ENCODE measurements at regions not wholly inside any gene's neighbourhood (a gene's known extent, or its start where the extent isn't known, plus 50 kb on each side); places are given as distances from the start of the nearest gene placed in this dataset.

DNA sequence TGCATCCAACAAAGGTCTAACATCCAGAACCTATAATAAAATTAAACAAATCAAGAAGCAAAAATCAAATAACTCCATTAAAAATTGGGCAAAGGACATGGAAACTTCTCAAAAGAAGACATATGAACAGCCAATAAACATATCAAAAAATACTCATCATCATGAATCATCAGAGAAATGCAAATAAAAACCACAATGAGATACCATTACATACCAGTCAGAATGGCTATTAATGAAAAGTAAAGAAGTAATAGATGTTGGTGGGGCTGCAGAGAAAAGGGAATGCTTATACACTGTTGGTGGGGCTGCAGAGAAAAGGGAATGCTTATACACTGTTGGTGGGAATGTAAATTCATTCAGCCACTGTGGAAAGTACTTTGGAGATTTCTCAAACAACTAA lies 465.8 kb downstream of the ZIC3 start:
- H3K9me2 ChIP-seq (replicated peaks; ENCODE audit: insufficient read depth, low read length) = no peaks in the 10 kb centered on the region
- H3K27ac ChIP-seq (ENCODE audit: low read length) = no peak overlapping the region
- no peaks in the 10 kb centered on the region for H3K27me3 ChIP-seq (ENCODE audit: low read length)
- no peaks in the 10 kb centered on the region for H3K36me3 ChIP-seq (ENCODE audit: insufficient read depth, low read length)
- H3K4me2 ChIP-seq (ENCODE audit: low read depth, low read length, poor library complexity, severe bottlenecking) = no peak overlapping the region
- H3K9me3 ChIP-seq (ENCODE audit: low read length) = no peaks in the 10 kb centered on the region
- no peak for DNase-seq
- H3K4me3 ChIP-seq (ENCODE audit: low read length) = no peak overlapping the region
- H2AFZ ChIP-seq (ENCODE audit: low read length) = no peak overlapping the region
- H3K9ac ChIP-seq (ENCODE audit: low read length) = no peak overlapping the region
- H4K20me1 ChIP-seq (ENCODE audit: insufficient read depth, low read depth, low read length) = no peaks in the 10 kb centered on the region
- H3K4me1 ChIP-seq (ENCODE audit: low read length) = no peaks in the 10 kb centered on the region
- no peaks in the 10 kb centered on the region for H3K79me2 ChIP-seq (ENCODE audit: low read length)

DNA sequence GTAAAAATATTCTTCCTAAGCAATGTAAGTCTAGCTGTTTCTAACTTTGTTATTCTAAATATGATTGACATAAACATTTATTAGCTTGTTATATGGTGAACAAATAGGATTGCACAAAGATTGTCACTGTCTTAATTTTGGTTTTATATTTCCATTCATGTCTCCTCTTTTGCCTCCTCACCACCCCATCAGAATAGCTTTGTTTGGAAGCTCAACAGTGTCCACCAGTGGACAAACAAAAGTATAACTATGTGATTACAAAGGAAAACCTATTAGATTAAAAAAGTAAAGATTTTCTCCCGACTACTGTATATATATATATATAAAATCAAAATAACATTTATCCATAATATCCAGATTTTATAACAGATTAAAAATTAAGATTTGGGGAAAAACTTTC lies 468.2 kb downstream of the ZIC3 start:
- Histone ChIP-seq H3K9ac (ENCODE audit: low read length) (no peak overlapping the region), H3K79me2 (ENCODE audit: low read length) (no peaks in the 10 kb centered on the region), H3K4me1 (ENCODE audit: low read length) (no peaks in the 10 kb centered on the region), H3K27ac (ENCODE audit: low read length) (no peak overlapping the region), H3K4me2 (ENCODE audit: low read depth, low read length, poor library complexity, severe bottlenecking) (no peak overlapping the region), H3K9me3 (ENCODE audit: low read length) (0 out of 2 replicates have a peak, but pooled peaks cover 3% of the 10 kb centered on the region), H3K9me2 (replicated peaks; ENCODE audit: insufficient read depth, low read length) (no peaks in the 10 kb centered on the region), H3K4me3 (ENCODE audit: low read length) (no peak overlapping the region), H4K20me1 (ENCODE audit: insufficient read depth, low read depth, low read length) (no peaks in the 10 kb centered on the region), H3K36me3 (ENCODE audit: insufficient read depth, low read length) (no peaks in the 10 kb centered on the region), H2AFZ (ENCODE audit: low read length) (no peak overlapping the region), H3K27me3 (ENCODE audit: low read length) (no peaks in the 10 kb centered on the region)
- no peak for DNase-seq

DNA sequence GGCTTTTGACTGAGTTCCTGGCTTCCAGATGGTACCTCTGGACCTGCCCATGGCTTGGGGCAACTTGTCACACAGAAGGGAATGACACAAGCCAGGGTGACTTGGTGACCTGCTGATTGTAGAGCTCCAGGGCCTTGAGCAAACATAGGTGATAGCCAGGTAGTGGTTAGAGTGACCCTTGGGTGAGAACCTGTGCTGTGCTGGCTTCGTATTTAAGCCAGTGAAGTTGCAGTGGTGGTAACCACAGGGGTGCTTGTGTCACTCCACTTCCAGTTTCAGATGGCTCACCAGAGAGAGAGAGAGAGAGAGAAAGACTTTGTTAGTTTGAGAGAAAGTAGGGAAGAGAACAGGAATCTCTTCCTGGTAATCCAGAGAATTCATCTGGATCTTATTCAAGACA lies 471.6 kb downstream of the ZIC3 start:
- Histone ChIP-seq H4K20me1 (ENCODE audit: insufficient read depth, low read depth, low read length) (no peaks in the 10 kb centered on the region), H3K79me2 (ENCODE audit: low read length) (no peaks in the 10 kb centered on the region), H2AFZ (ENCODE audit: low read length) (no peak overlapping the region), H3K4me3 (ENCODE audit: low read length) (no peak overlapping the region), H3K9me3 (ENCODE audit: low read length) (peaks cover 7% of the 10 kb centered on the region), H3K4me2 (ENCODE audit: low read depth, low read length, poor library complexity, severe bottlenecking) (no peak overlapping the region), H3K9ac (ENCODE audit: low read length) (no peak overlapping the region), H3K4me1 (ENCODE audit: low read length) (no peaks in the 10 kb centered on the region), H3K27me3 (ENCODE audit: low read length) (no peaks in the 10 kb centered on the region), H3K27ac (ENCODE audit: low read length) (no peak overlapping the region), H3K36me3 (ENCODE audit: insufficient read depth, low read length) (no peaks in the 10 kb centered on the region), H3K9me2 (replicated peaks; ENCODE audit: insufficient read depth, low read length) (no peaks in the 10 kb centered on the region)
- no peak for DNase-seq

DNA sequence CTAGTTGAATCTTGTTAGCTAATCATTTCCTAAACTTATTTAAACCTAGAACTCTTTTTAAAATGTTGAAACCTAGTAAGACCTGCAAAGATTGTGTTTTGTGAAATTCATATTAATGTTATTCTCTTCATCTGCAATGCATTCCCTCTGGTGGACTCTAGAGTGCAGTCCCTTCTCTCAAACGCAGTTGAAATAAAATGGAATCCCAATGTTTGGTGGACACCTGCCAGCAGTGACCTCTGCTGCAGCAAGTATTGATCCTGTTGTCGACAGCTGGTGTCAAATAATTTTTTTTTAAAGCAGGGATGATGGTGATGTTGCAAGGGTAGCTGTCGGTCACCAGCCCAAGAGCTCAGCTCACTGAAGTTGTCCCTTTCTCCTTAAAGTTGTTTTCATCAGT lies 492.0 kb downstream of the ZIC3 start:
- peaks cover 4% of the 10 kb centered on the region for H3K9me3 ChIP-seq (ENCODE audit: low read length)

DNA sequence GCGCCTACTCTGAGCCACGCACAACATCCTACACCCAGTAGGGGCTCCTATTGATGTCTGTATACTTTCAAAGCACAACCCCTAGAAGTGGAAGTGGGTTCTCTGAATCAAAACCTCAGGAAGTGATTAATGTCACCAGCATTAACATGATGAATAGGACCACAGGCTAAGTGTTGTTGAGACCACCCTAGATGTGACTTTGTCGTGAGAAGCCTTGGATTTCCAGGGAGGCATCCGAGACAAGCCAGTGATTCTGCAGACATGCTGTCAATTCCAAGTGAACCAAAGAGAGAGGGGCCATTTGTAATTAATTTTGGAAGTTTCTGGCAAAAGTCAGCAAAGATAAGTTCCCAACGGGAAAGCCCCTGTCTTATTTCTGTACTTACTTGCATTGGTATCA lies 493.0 kb downstream of the ZIC3 start:
- Histone ChIP-seq H3K4me3 (ENCODE audit: low read length) (no peak overlapping the region), H3K36me3 (ENCODE audit: insufficient read depth, low read length) (no peaks in the 10 kb centered on the region), H3K79me2 (ENCODE audit: low read length) (no peaks in the 10 kb centered on the region), H3K4me1 (ENCODE audit: low read length) (no peaks in the 10 kb centered on the region), H3K4me2 (ENCODE audit: low read depth, low read length, poor library complexity, severe bottlenecking) (no peak overlapping the region), H3K9ac (ENCODE audit: low read length) (no peak overlapping the region), H3K9me2 (replicated peaks; ENCODE audit: insufficient read depth, low read length) (0 out of 2 replicates have a peak, but pooled peaks cover 5% of the 10 kb centered on the region), H2AFZ (ENCODE audit: low read length) (no peak overlapping the region), H3K27ac (ENCODE audit: low read length) (no peak overlapping the region), H4K20me1 (ENCODE audit: insufficient read depth, low read depth, low read length) (no peaks in the 10 kb centered on the region), H3K9me3 (ENCODE audit: low read length) (peaks cover 4% of the 10 kb centered on the region), H3K27me3 (ENCODE audit: low read length) (no peaks in the 10 kb centered on the region)
- no peak for DNase-seq

More for the DNA sequence above, 492.0 kb downstream of the ZIC3 start:
- H3K79me2 ChIP-seq (ENCODE audit: low read length) = no peaks in the 10 kb centered on the region
- no peaks in the 10 kb centered on the region for H3K4me1 ChIP-seq (ENCODE audit: low read length)
- H3K9me2 ChIP-seq (replicated peaks; ENCODE audit: insufficient read depth, low read length) = peaks cover 5% of the 10 kb centered on the region; the same call in 1 of the 2 replicates
- no peak overlapping the region for H2AFZ ChIP-seq (ENCODE audit: low read length)
- no peak overlapping the region for H3K4me3 ChIP-seq (ENCODE audit: low read length)
- no peaks in the 10 kb centered on the region for H3K36me3 ChIP-seq (ENCODE audit: insufficient read depth, low read length)
- no peak for DNase-seq
- H4K20me1 ChIP-seq (ENCODE audit: insufficient read depth, low read depth, low read length) = no peaks in the 10 kb centered on the region
- no peak overlapping the region for H3K9ac ChIP-seq (ENCODE audit: low read length)
- H3K27me3 ChIP-seq (ENCODE audit: low read length) = no peaks in the 10 kb centered on the region
- H3K4me2 ChIP-seq (ENCODE audit: low read depth, low read length, poor library complexity, severe bottlenecking) = no peak overlapping the region
- no peak overlapping the region for H3K27ac ChIP-seq (ENCODE audit: low read length)

DNA sequence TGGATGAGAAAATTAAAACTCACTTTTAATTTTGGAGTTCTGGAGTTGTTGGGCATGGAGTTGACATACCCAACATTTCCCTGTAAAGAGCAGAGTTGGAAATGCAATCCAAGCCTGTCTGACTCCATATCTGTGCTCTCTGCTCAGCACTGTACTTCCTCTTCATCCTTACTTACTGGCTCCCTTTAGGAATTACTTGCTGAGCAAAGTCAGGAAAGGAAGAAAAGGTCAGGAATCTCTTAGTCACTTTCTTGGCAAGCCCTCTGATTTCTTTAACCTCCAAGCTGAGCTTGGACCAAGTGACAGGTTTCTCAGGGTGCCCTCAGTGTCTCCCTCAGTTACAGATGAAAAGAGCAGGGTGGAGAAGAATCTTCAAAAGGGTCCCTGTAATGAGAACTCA lies 501.5 kb downstream of the ZIC3 start:
- Histone ChIP-seq H3K27ac (ENCODE audit: low read length) (no peak overlapping the region), H3K9ac (ENCODE audit: low read length) (no peak overlapping the region), H3K79me2 (ENCODE audit: low read length) (no peaks in the 10 kb centered on the region), H3K4me1 (ENCODE audit: low read length) (no peaks in the 10 kb centered on the region), H4K20me1 (ENCODE audit: insufficient read depth, low read depth, low read length) (no peaks in the 10 kb centered on the region), H3K9me2 (replicated peaks; ENCODE audit: insufficient read depth, low read length) (no peaks in the 10 kb centered on the region), H3K9me3 (ENCODE audit: low read length) (peaks cover 8% of the 10 kb centered on the region), H2AFZ (ENCODE audit: low read length) (no peak overlapping the region), H3K4me2 (ENCODE audit: low read depth, low read length, poor library complexity, severe bottlenecking) (no peak overlapping the region), H3K36me3 (ENCODE audit: insufficient read depth, low read length) (no peaks in the 10 kb centered on the region), H3K27me3 (ENCODE audit: low read length) (no peaks in the 10 kb centered on the region), H3K4me3 (ENCODE audit: low read length) (no peak overlapping the region)
- DNase-seq = no peak

DNA sequence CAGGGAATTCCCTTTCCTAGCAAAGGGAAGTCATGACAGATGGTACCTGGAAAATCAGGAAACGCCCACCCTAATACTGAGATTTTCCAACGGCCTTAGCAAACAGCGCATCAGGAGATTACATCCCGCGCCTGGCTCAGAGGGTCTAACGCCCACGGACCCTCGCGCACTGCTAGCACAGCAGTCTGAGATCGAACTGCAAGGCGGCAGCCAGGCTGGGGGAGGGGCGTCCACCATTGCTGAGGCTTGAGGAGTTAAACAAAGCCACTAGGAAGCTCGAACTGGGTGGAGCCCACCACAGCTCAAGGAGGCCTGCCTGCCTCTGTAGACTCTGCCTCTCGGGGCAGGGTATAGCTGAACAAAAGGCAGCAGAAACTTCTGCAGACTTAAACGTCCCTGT lies 507.7 kb downstream of the ZIC3 start:
- no peak overlapping the region for H3K4me2 ChIP-seq (ENCODE audit: low read depth, low read length, poor library complexity, severe bottlenecking)
- H3K27ac ChIP-seq (ENCODE audit: low read length) = no peak overlapping the region
- H3K79me2 ChIP-seq (ENCODE audit: low read length) = no peaks in the 10 kb centered on the region
- no peak overlapping the region for H3K4me3 ChIP-seq (ENCODE audit: low read length)
- H3K9me3 ChIP-seq (ENCODE audit: low read length) = peaks cover 8% of the 10 kb centered on the region
- no peaks in the 10 kb centered on the region for H4K20me1 ChIP-seq (ENCODE audit: insufficient read depth, low read depth, low read length)
- no peaks in the 10 kb centered on the region for H3K27me3 ChIP-seq (ENCODE audit: low read length)
- no peaks in the 10 kb centered on the region for H3K36me3 ChIP-seq (ENCODE audit: insufficient read depth, low read length)
- no peaks in the 10 kb centered on the region for H3K9me2 ChIP-seq (replicated peaks; ENCODE audit: insufficient read depth, low read length)
- no peak for DNase-seq
- H3K4me1 ChIP-seq (ENCODE audit: low read length) = no peaks in the 10 kb centered on the region
- no peak overlapping the region for H3K9ac ChIP-seq (ENCODE audit: low read length)
- H2AFZ ChIP-seq (ENCODE audit: low read length) = no peak overlapping the region

DNA sequence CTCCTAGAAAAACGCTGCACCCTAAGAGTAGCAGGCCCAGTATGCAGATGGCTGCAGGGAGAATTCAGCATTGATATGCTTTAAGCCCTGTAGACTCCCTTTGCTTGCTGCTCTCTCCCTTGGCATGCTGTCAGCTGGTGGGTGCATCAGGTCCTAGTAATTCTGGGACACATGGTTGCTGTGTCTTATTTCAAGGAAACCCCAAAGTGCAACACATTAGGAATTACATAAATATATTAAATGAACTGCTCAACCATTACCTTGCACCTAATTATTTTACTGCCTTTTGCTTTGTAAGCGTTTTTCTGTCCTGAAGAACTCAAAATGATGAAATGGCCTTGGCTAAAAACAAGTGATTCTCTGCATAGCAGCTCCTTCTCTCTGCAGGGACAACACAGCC lies 516.3 kb downstream of the ZIC3 start:
- Histone ChIP-seq H4K20me1 (ENCODE audit: insufficient read depth, low read depth, low read length) (no peaks in the 10 kb centered on the region), H3K4me1 (ENCODE audit: low read length) (no peaks in the 10 kb centered on the region), H3K4me3 (ENCODE audit: low read length) (no peak overlapping the region), H3K4me2 (ENCODE audit: low read depth, low read length, poor library complexity, severe bottlenecking) (no peak overlapping the region), H2AFZ (ENCODE audit: low read length) (no peak overlapping the region), H3K9me2 (replicated peaks; ENCODE audit: insufficient read depth, low read length) (no peaks in the 10 kb centered on the region), H3K79me2 (ENCODE audit: low read length) (no peaks in the 10 kb centered on the region), H3K27ac (ENCODE audit: low read length) (no peak overlapping the region), H3K36me3 (ENCODE audit: insufficient read depth, low read length) (no peaks in the 10 kb centered on the region), H3K9ac (ENCODE audit: low read length) (no peak overlapping the region), H3K27me3 (ENCODE audit: low read length) (no peaks in the 10 kb centered on the region), H3K9me3 (ENCODE audit: low read length) (peaks cover 23% of the 10 kb centered on the region)
- no peak for DNase-seq

DNA sequence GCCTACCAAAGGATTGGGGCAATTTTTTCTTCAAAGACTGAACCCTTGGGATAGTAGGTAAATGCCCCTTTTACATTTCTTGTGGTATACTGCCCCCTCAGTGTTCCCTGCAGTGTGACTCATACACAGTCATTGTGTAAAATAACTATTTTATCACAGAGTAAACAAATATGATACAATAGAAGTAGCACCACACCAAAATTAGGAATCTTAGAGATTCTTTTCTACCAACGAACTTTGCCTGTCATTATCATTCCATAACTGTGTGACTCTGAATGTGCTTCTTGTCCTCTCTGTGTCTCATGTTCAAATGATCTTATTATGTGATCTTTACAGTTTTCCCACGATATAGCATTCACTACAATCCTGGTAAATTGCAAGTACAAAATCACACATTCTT lies 517.0 kb downstream of the ZIC3 start:
- Histone ChIP-seq H3K27ac (ENCODE audit: low read length) (no peak overlapping the region), H3K9ac (ENCODE audit: low read length) (no peak overlapping the region), H2AFZ (ENCODE audit: low read length) (no peak overlapping the region), H3K9me3 (ENCODE audit: low read length) (peaks cover 23% of the 10 kb centered on the region), H3K27me3 (ENCODE audit: low read length) (no peaks in the 10 kb centered on the region), H3K79me2 (ENCODE audit: low read length) (no peaks in the 10 kb centered on the region), H3K9me2 (replicated peaks; ENCODE audit: insufficient read depth, low read length) (no peaks in the 10 kb centered on the region), H3K4me1 (ENCODE audit: low read length) (no peaks in the 10 kb centered on the region), H3K36me3 (ENCODE audit: insufficient read depth, low read length) (no peaks in the 10 kb centered on the region), H3K4me3 (ENCODE audit: low read length) (no peak overlapping the region), H4K20me1 (ENCODE audit: insufficient read depth, low read depth, low read length) (no peaks in the 10 kb centered on the region), H3K4me2 (ENCODE audit: low read depth, low read length, poor library complexity, severe bottlenecking) (no peak overlapping the region)
- no peak for DNase-seq

All from Karpas-422 (cell line).